GM18498 (cell line): ENCODE measurements at regions not wholly inside any gene's neighbourhood (a gene's known extent, or its start where the extent isn't known, plus 50 kb on each side); places are given as distances from the start of the nearest gene placed in this dataset.

Source experiments
- ATAC-seq: cut with Tn5 transposase; IDR thresholded peaks from one replicate; pipeline ENCODE4 v1.9.1; 2021; ENCODE audit warnings: mild to moderate bottlenecking, moderate library complexity; ENCODE audit not compliant: unreplicated experiment

DNA sequence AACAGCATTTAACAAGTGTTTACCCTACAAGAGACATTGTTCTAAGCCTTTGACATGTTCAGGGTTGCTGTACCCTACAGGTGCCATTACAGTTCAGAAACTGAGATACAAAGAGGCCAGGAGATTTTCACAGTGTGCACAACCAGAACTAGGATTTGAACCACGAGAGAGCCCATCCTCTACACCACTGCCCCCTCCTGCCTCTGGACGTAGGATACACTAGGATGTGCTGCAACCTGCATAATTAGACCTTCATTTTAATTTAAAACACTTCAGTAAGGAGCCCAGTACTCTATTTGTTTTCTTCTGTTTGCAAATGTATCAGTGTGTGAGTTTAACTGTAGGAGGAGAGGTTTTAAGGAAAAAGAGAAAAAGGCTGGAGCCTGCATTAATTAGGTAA, 123.1 kb upstream of the RARB start:
- no peak for ATAC-seq

- no peak for ATAC-seq
Measured at GRCh38 chr3:25306066-25306465, 122.0 kb upstream of the RARB start.

GRCh38 chr3:25306705-25307104, 121.4 kb upstream of the RARB start:
- ATAC-seq: no peak

GRCh38 chr3:25313286-25313685, 114.8 kb upstream of the RARB start:
- ATAC-seq: no peak

DNA sequence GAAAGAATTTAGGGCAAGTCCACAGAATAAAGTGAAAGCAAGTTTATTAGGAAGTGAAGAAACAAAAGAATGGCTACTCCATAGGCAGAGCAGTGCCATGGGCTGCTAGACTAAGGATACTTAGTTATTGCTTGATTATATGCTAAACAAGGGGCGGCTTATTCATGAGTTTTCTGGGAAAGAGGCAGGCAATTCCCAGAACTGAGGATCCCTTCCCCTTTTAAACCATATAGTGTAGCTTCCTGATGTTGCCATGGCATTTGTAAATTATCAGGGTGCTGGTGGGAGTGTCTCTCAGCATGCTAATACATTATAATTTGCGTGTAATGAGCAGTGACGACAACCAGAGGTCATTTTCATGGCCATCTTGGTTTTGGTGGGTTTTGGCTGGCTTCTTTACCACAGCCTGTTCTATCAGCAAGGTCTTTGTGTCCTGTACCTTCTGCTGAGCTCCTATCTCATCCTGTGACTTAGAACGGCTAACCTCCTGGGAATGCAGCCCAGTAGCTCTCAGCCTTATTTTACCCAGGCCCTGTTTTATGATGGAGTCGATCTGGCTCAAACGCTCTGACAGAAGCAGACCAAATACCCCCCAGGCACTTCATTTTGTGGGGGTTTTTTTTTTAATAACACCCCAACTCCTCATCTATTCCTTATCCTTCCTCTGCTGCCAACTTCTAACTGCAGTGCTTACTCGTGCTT, 103.0 kb upstream of the RARB start:
- ATAC-seq: no peak

DNA sequence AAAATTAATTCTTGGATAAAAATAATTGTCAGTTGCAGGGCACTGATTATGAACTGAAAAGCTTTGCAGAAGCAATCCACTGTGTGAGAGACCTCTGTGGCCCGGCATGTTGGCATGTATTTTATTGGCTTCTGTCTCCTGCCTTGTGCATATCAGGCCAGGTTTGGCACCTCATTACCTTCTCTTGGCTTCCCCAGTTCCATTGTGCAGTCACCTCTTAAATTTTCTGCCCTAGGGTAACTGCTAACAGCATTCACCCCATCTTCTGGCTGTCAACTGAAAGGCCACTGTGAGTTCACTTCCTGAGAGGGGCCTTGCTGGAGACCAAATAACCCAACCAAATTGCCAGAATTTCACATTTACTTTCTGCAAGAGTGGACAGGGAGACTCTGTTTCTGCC, 92.7 kb upstream of the RARB start:
- ATAC-seq: no peak

DNA sequence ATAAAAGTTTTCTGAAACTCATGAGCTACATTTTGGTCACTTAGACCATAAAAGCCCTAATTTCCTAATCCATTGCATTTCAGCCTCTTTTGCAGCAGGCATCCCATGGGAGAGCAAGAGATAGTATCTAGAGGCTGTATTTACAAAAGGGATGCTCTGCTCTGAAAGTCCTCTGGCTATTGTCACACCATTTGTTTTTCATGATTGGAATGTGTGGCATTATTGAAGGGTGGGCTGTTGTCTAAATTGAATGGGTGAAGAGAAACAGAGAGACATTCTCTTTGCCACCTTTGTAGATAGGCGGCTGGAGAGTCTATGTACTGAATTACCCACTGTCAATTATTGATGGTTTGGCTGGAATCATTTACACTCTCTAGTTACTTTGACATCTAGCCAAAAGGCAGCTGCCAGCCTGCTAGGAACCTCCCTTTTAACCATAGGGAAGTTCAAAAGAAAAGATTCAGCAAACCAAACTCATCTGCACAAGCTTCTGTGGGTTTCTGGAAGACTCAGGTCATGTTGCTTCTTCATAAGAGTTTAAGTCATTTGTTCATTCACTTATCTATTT, 89.8 kb upstream of the RARB start:
- no peak for ATAC-seq

- no peak for ATAC-seq
Measured at GRCh38 chr3:25339225-25339624, 88.8 kb upstream of the RARB start.

- ATAC-seq: no peak
Measured at GRCh38 chr3:25344670-25345069, 83.4 kb upstream of the RARB start.

GRCh38 chr3:25349095-25349494, 79.0 kb upstream of the RARB start:
- no peak for ATAC-seq

DNA sequence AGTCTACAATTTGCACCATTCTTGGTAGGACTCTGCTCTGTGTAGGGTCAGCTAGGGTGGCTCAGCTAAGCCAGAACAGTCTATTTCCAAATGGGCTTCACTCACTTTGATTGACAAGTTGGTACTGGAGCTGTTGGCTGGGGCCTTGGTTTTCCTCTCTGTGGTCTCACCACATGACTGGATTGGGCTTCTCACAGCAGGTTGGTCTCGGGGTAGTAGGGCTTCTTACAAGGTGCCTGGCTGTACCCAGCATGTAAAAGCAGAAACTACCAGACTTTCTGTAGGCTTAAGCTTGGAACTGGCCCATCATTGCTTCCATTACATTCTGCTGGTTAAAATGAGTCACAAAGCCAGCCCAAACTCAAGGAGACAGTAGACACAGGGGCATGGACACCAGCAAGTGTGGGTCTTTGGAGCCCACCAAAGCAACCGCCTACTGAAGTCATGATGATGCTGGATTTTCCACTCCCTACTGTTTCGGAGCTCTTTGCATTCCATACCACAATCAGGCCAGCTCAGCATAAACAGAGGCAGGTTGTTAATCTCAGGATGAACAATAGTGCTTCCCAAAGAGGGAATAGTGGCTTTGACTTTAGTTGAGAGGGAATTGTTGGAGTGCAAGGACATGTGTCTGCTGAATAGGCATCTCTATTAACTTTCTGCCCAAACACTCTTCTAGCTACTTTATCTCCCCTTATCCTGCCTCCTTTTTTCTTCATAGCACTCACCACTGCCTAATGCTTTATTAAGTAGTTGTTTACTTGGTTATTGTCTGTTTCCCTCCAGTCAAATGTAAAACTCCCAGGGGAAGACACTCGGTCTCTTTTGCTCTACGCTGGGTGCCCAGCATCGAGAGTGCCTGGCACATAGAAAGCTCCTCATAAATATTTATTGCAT, 78.0 kb upstream of the RARB start:
- no peak for ATAC-seq

- no peak for ATAC-seq
Measured at GRCh38 chr3:25350725-25351114, 77.3 kb upstream of the RARB start.

DNA sequence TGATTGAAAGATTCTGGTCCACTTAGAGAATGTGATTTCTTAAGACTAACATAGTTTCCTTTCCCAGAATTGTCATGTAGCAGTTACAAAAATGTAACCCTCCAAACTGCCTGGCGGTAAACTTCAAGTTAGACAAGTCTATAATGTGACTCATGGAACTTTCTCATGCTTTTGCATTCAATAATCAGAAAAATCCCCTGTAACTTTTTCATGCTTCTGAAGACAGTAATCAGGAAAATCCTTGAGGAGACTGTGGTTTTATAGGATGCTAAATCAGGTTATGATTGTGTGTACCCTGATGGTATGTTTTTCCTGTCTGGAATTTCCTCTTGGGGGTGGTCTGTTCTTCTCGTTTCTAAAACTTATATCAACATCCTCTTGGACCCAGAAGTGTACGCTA, 74.0 kb upstream of the RARB start:
- no peak for ATAC-seq

- ATAC-seq: no peak
Measured at GRCh38 chr3:25355034-25355885, 72.8 kb upstream of the RARB start.

DNA sequence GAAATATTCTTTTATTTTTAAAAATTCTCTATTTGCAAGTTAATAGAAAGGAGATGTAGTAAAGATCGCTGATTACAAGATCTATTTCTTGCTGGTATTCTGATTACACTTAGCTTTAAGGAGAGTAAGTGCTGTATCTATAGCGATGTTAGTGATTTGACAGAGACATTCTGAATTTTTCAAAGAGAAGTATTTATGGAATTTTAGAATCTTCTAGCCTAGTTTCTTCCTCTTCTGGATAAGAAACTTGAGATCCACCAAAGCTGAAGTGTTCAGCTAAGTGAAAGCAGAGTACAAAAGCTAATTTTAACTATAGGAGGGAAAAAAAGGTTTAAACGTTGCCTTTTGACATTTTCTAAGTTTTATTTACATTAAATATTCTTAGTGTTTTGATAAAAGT, 72.1 kb upstream of the RARB start:
- no peak for ATAC-seq

GRCh38 chr3:25362118-25362517, 65.9 kb upstream of the RARB start:
- no peak for ATAC-seq

DNA sequence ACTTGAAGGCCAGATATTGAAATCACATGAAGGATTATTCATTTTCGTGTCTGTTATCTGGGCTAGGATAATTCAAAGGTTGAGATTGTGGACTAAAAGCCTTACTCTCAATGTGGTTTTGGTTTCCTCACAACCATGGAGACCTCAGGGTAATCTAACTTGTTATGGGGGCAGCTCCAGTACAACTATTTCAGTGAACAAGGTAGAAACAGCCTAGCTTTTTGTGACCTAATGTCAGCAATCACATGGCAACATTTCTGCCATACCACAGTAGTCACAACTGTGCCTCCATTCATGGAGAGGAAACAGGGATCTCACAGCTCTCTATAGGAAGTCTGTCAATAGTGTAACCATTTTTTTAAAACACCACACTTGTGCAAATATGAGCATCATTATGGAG, 62.4 kb upstream of the RARB start:
- ATAC-seq: no peak

- no peak for ATAC-seq
Measured at GRCh38 chr3:25367025-25367424, 61.0 kb upstream of the RARB start.

- no peak for ATAC-seq
Measured at GRCh38 chr3:25372167-25372566, 55.9 kb upstream of the RARB start.

GRCh38 chr3:25376340-25376739, 51.7 kb upstream of the RARB start:
- no peak for ATAC-seq

- ATAC-seq: no peak
Measured at GRCh38 chr3:25377042-25377441, 51.0 kb upstream of the RARB start.
